Ishikawa (cell line): ENCODE measurements at regions not wholly inside any gene's neighbourhood (a gene's known extent, or its start where the extent isn't known, plus 50 kb on each side); places are given as distances from the start of the nearest gene placed in this dataset.

Source experiments
- CEBPB ChIP-seq: IDR thresholded peaks from 2 replicates; pipeline ENCODE4 v1.6.1; 2012
- CREB1 ChIP-seq: IDR thresholded peaks from 2 replicates; pipeline ENCODE4 v1.6.1; 2012; ENCODE audit warnings: low read depth
- EGR1 ChIP-seq: IDR thresholded peaks from 2 replicates; pipeline ENCODE4 v1.6.1; 2012
- EP300 ChIP-seq: IDR thresholded peaks from 2 replicates; pipeline ENCODE4 v1.6.1; 2012; ENCODE audit warnings: borderline replicate concordance
- FOXM1 ChIP-seq: IDR thresholded peaks from 2 replicates; pipeline ENCODE4 v1.6.1; 2012; ENCODE audit warnings: low read depth, borderline replicate concordance
- MAX ChIP-seq: IDR thresholded peaks from 2 replicates; pipeline ENCODE4 v1.6.1; 2012
- NFIC ChIP-seq: IDR thresholded peaks from 2 replicates; pipeline ENCODE4 v1.6.1; 2012
- RAD21 ChIP-seq: IDR thresholded peaks from 2 replicates; pipeline ENCODE4 v1.6.1; 2012; ENCODE audit warnings: low read depth
- REST ChIP-seq: IDR thresholded peaks from 2 replicates; pipeline ENCODE4 v1.6.1; 2012; ENCODE audit warnings: low read depth, mild to moderate bottlenecking
- TAF1 ChIP-seq: IDR thresholded peaks from 2 replicates; pipeline ENCODE4 v1.6.1; 2012; ENCODE audit warnings: low read depth, mild to moderate bottlenecking
- TCF12 ChIP-seq: IDR thresholded peaks from 2 replicates; pipeline ENCODE4 v1.6.1; 2012; ENCODE audit warnings: low read depth
- TEAD4 ChIP-seq: IDR thresholded peaks from 2 replicates; pipeline ENCODE4 v1.6.1; 2012
- USF1 ChIP-seq: IDR thresholded peaks from 2 replicates; pipeline ENCODE4 v1.6.1; 2012
- YY1 ChIP-seq: IDR thresholded peaks from 2 replicates; pipeline ENCODE4 v1.6.1; 2012; ENCODE audit warnings: low read depth
- ZBTB7A ChIP-seq: IDR thresholded peaks from 2 replicates; pipeline ENCODE4 v1.6.1; 2012; ENCODE audit warnings: low read depth

- TF ChIP-seq CEBPB (no peak), CREB1 (no peak), TAF1 (no peak), MAX (no peak), REST (no peak), RAD21 (no peak), USF1 (no peak), YY1 (no peak), EP300 (no peak), FOXM1 (no peak), NFIC (no peak), TEAD4 (no peak), ZBTB7A (no peak), EGR1 (no peak), TCF12 (no peak)
Measured at GRCh38 chr14:44625098-44625497, 118.0 kb upstream of the FSCB start.

GRCh38 chr14:44620121-44621019 is 113.3 kb upstream of the FSCB start:
- TF ChIP-seq TEAD4 = peak; percentile 80
- TF ChIP-seq CREB1 = no peak
- peak; percentile 63 for TF ChIP-seq MAX
- TF ChIP-seq EP300 = peak; percentile 99
- peak; percentile 98 for TF ChIP-seq FOXM1
- TF ChIP-seq RAD21 = peak; percentile 37; the same call in 1 of the 2 replicates
- TF ChIP-seq EGR1 = no peak
- no peak for TF ChIP-seq REST
- TF ChIP-seq TCF12 = peak; percentile 97
- 0 out of 2 replicates have a peak, but pooled peaks have one; percentile 12 for TF ChIP-seq CEBPB
- peak; percentile 94 for TF ChIP-seq NFIC
- no peak for TF ChIP-seq TAF1
- no peak for TF ChIP-seq ZBTB7A
- no peak for TF ChIP-seq USF1
- TF ChIP-seq YY1 = no peak

- no peak for TF ChIP-seq EGR1
- no peak for TF ChIP-seq TEAD4
- TF ChIP-seq YY1 = no peak
- TF ChIP-seq CEBPB = no peak
- TF ChIP-seq FOXM1 = no peak
- no peak for TF ChIP-seq ZBTB7A
- no peak for TF ChIP-seq NFIC
- no peak for TF ChIP-seq MAX
- no peak for TF ChIP-seq REST
- no peak for TF ChIP-seq USF1
- TF ChIP-seq TAF1 = no peak
- TF ChIP-seq CREB1 = no peak
- TF ChIP-seq EP300 = no peak
- no peak for TF ChIP-seq TCF12
- TF ChIP-seq RAD21 = no peak
Measured at GRCh38 chr14:44616204-44616603, 109.1 kb upstream of the FSCB start.
